SU-DHL-6 (cell line): ENCODE measurements at regions not wholly inside any gene's neighbourhood (a gene's known extent, or its start where the extent isn't known, plus 50 kb on each side); places are given as distances from the start of the nearest gene placed in this dataset.

Source experiments
- H2AFZ ChIP-seq: fragments of 200-600 bp; sonication (generic); 2 replicates; pipeline ENCODE4 v1.6.1; 2014; ENCODE audit warnings: low read depth, mild to moderate bottlenecking, moderate library complexity, mixed read lengths, antibody characterized with exemption, low read length; ENCODE audit not compliant: severe bottlenecking
- H3F3A ChIP-seq: fragments of 200-600 bp; shearing (Covaris generic); 2 replicates; pipeline ENCODE4 v1.6.0; 2016; ENCODE audit warnings: antibody characterized with exemption, mild to moderate bottlenecking; ENCODE audit not compliant: insufficient read depth
- H3K27ac ChIP-seq: fragments of 200-600 bp; sonication (generic); 2 replicates; pipeline ENCODE4 v1.5.1; 2016; ENCODE audit warnings: low read depth, mild to moderate bottlenecking, low read length, moderate library complexity, mixed read lengths
- H3K27me3 ChIP-seq: fragments of 200-600 bp; sonication (generic), shearing (Covaris generic); 2 replicates; pipeline ENCODE4 v1.6.0; 2014; ENCODE audit warnings: mild to moderate bottlenecking, low read length
- H3K36me3 ChIP-seq: fragments of 200-600 bp; sonication (generic); 2 replicates; pipeline ENCODE4 v1.6.1; 2014; ENCODE audit warnings: mild to moderate bottlenecking, low read length, mixed read lengths
- H3K4me2 ChIP-seq: fragments of 300-600, 200-600 bp; shearing (Covaris generic), sonication (generic); 2 replicates; pipeline ENCODE4 v1.6.0; 2014; ENCODE audit warnings: low read length, low read depth, mild to moderate bottlenecking; ENCODE audit not compliant: poor library complexity, severe bottlenecking
- H3K4me3 ChIP-seq: fragments of 200-600 bp; sonication (generic); 2 replicates; pipeline ENCODE4 v1.5.1; 2014; ENCODE audit warnings: antibody characterized with exemption, low read length, mild to moderate bottlenecking, mixed read lengths; ENCODE audit not compliant: insufficient read depth, poor library complexity, severe bottlenecking
- H3K79me2 ChIP-seq: fragments of 200-600 bp; sonication (generic); 2 replicates; pipeline ENCODE4 v1.6.1; 2014; ENCODE audit warnings: mild to moderate bottlenecking, low read length, moderate library complexity; ENCODE audit not compliant: insufficient read depth
- H3K9ac ChIP-seq: fragments of 200-600 bp; sonication (generic); 2 replicates; pipeline ENCODE4 v1.7.0; 2014; ENCODE audit warnings: mild to moderate bottlenecking, low read length
- H3K9me2 ChIP-seq: fragments of 200-600 bp; sonication (generic); replicated peaks from 2 replicates; pipeline ENCODE4 v1.6.1; 2014; ENCODE audit warnings: low read length; ENCODE audit not compliant: insufficient read depth
- H3K9me3 ChIP-seq: fragments of 200-600 bp; sonication (generic); 2 replicates; pipeline ENCODE4 v1.6.1; 2014; ENCODE audit warnings: low read length, mixed read lengths; ENCODE audit not compliant: insufficient read depth
- H4K20me1 ChIP-seq: fragments of 200-600 bp; sonication (generic); 2 replicates; pipeline ENCODE4 v1.6.1; 2014; ENCODE audit warnings: low read depth, mild to moderate bottlenecking, antibody characterized with exemption, low read length, moderate library complexity, mixed read lengths
- EZH2phosphoT487 ChIP-seq: fragments of 200-600 bp; sonication (generic), shearing (Covaris generic); conservative IDR thresholded peaks from 2 replicates; pipeline ENCODE4 v1.6.1; 2018; ENCODE audit warnings: mild to moderate bottlenecking, antibody characterized with exemption, low read length, moderate library complexity, mixed read lengths
- TF ChIP-seq, protein P1 (sequence below): fragments of 200-600 bp; sonication (generic); IDR thresholded peaks from one replicate; pipeline ENCODE4 v1.5.1; 2017; ENCODE audit warnings: antibody characterized with exemption, mild to moderate bottlenecking, low read length, moderate library complexity; ENCODE audit not compliant: insufficient read depth, poor library complexity, severe bottlenecking

GRCh38 chr7:153935095-153935494 is 117.1 kb upstream of the DPP6 start:
- H3K9me3 ChIP-seq = no peaks in the 10 kb centered on the region
- no peak overlapping the region for H3K4me2 ChIP-seq
- no peaks in the 10 kb centered on the region for H4K20me1 ChIP-seq
- no peaks in the 10 kb centered on the region for H3F3A ChIP-seq
- no peak overlapping the region for H2AFZ ChIP-seq
- TF ChIP-seq, protein P1, sequence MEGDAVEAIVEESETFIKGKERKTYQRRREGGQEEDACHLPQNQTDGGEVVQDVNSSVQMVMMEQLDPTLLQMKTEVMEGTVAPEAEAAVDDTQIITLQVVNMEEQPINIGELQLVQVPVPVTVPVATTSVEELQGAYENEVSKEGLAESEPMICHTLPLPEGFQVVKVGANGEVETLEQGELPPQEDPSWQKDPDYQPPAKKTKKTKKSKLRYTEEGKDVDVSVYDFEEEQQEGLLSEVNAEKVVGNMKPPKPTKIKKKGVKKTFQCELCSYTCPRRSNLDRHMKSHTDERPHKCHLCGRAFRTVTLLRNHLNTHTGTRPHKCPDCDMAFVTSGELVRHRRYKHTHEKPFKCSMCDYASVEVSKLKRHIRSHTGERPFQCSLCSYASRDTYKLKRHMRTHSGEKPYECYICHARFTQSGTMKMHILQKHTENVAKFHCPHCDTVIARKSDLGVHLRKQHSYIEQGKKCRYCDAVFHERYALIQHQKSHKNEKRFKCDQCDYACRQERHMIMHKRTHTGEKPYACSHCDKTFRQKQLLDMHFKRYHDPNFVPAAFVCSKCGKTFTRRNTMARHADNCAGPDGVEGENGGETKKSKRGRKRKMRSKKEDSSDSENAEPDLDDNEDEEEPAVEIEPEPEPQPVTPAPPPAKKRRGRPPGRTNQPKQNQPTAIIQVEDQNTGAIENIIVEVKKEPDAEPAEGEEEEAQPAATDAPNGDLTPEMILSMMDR = no peak
- TF ChIP-seq EZH2phosphoT487 = no peak
- H3K9me2 ChIP-seq = no peaks in the 10 kb centered on the region
- H3K27me3 ChIP-seq = no peaks in the 10 kb centered on the region
- no peaks in the 10 kb centered on the region for H3K79me2 ChIP-seq
- H3K9ac ChIP-seq = no peak overlapping the region
- H3K36me3 ChIP-seq = no peaks in the 10 kb centered on the region
- no peak overlapping the region for H3K4me3 ChIP-seq
- no peak overlapping the region for H3K27ac ChIP-seq

GRCh38 chr7:153938451-153938850 is 113.7 kb upstream of the DPP6 start:
- Histone ChIP-seq H3K9me2 (no peaks in the 10 kb centered on the region), H3K9ac (no peak overlapping the region), H2AFZ (no peak overlapping the region), H3K36me3 (no peaks in the 10 kb centered on the region), H3K4me2 (no peak overlapping the region), H3F3A (no peaks in the 10 kb centered on the region), H3K27ac (no peak overlapping the region), H3K27me3 (no peaks in the 10 kb centered on the region), H3K4me3 (no peak overlapping the region), H3K79me2 (no peaks in the 10 kb centered on the region), H3K9me3 (no peaks in the 10 kb centered on the region), H4K20me1 (no peaks in the 10 kb centered on the region)
- no peak for TF ChIP-seq EZH2phosphoT487
- TF ChIP-seq, protein P1 = no peak

GRCh38 chr7:153939177-153939576 is 113.0 kb upstream of the DPP6 start:
- no peak for TF ChIP-seq EZH2phosphoT487
- TF ChIP-seq, protein P1 = no peak
- no peaks in the 10 kb centered on the region for H3F3A ChIP-seq
- H3K9me3 ChIP-seq = no peaks in the 10 kb centered on the region
- H3K9me2 ChIP-seq = no peaks in the 10 kb centered on the region
- H3K79me2 ChIP-seq = no peaks in the 10 kb centered on the region
- no peak overlapping the region for H3K4me2 ChIP-seq
- H3K9ac ChIP-seq = no peak overlapping the region
- no peaks in the 10 kb centered on the region for H3K36me3 ChIP-seq
- no peak overlapping the region for H3K4me3 ChIP-seq
- H3K27ac ChIP-seq = no peak overlapping the region
- no peaks in the 10 kb centered on the region for H3K27me3 ChIP-seq
- no peaks in the 10 kb centered on the region for H4K20me1 ChIP-seq
- no peak overlapping the region for H2AFZ ChIP-seq

- no peaks in the 10 kb centered on the region for H4K20me1 ChIP-seq
- no peaks in the 10 kb centered on the region for H3K79me2 ChIP-seq
- no peaks in the 10 kb centered on the region for H3F3A ChIP-seq
- H3K36me3 ChIP-seq = no peaks in the 10 kb centered on the region
- no peaks in the 10 kb centered on the region for H3K9me3 ChIP-seq
- no peak for TF ChIP-seq EZH2phosphoT487
- TF ChIP-seq, protein P1 = no peak
- no peaks in the 10 kb centered on the region for H3K9me2 ChIP-seq
- no peak overlapping the region for H3K4me2 ChIP-seq
- no peak overlapping the region for H3K9ac ChIP-seq
- no peak overlapping the region for H3K4me3 ChIP-seq
- no peak overlapping the region for H2AFZ ChIP-seq
- H3K27ac ChIP-seq = no peak overlapping the region
- H3K27me3 ChIP-seq = no peaks in the 10 kb centered on the region
Observed at GRCh38 chr7:153939654-153940053, 112.5 kb upstream of the DPP6 start.
